Sigmoid colon (tissue), 4 donors: ENCODE measurements at regions not wholly inside any gene's neighbourhood (a gene's known extent, or its start where the extent isn't known, plus 50 kb on each side); places are given as distances from the start of the nearest gene placed in this dataset.

ENCODE experiments used
- EP300 ChIP-seq, 4 donors: sonication (generic); formaldehyde crosslinking; IDR thresholded peaks; one replicate each; pipeline ENCODE4 v1.6.1; 2017; ENCODE audit warnings: antibody characterized with exemption in 4 of 4
- POLR2A ChIP-seq, 2 donors: fragments of 450-650 bp; IDR thresholded peaks; one replicate each; pipeline ENCODE4 v1.6.1; 2016; ENCODE audit warnings: antibody characterized with exemption in 2 of 2, mild to moderate bottlenecking in 2 of 2, moderate library complexity in 2 of 2
- POLR2AphosphoS5 ChIP-seq, 4 donors: sonication (generic); formaldehyde crosslinking; IDR thresholded peaks; one replicate each; pipeline ENCODE4 v1.6.1; 2017; ENCODE audit warnings: antibody characterized with exemption in 4 of 4
- TF ChIP-seq, protein P1 (sequence below), 4 experiments: fragments of 450-650 bp in 3 of 4; fragments of 200-600 bp in 1 of 4; IDR thresholded peaks; one replicate each; pipeline ENCODE4 v1.5.1; 2016 to 2019; ENCODE audit warnings: antibody characterized with exemption in 4 of 4, mild to moderate bottlenecking in 3 of 4, moderate library complexity in 2 of 4

DNA sequence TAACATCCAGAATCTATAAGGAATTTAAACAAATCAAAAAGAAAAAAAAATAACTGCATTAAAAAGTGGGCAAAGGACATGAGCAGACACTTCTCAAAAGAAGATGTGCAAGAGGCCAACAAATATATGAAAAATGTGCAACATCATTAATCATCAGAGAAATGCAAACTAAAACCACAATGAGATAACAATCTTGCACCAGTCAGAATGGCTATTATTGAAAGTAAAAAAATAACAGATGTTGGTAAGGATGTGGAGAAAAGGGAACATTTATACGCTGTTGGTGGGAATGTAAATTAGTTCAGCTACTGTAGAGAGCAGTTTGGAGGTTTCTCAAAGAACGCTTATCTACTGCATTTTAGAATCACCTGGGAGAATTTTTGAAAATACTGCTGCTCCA lies 186.1 kb downstream of the OTOL1 start:
- TF ChIP-seq POLR2AphosphoS5 (IDR thresholded peaks at IDR 0.05) (no peak), EP300 (IDR thresholded peaks at IDR 0.05) (no peak), POLR2A (IDR thresholded peaks at IDR 0.05) (no peak)
- TF ChIP-seq, protein P1, sequence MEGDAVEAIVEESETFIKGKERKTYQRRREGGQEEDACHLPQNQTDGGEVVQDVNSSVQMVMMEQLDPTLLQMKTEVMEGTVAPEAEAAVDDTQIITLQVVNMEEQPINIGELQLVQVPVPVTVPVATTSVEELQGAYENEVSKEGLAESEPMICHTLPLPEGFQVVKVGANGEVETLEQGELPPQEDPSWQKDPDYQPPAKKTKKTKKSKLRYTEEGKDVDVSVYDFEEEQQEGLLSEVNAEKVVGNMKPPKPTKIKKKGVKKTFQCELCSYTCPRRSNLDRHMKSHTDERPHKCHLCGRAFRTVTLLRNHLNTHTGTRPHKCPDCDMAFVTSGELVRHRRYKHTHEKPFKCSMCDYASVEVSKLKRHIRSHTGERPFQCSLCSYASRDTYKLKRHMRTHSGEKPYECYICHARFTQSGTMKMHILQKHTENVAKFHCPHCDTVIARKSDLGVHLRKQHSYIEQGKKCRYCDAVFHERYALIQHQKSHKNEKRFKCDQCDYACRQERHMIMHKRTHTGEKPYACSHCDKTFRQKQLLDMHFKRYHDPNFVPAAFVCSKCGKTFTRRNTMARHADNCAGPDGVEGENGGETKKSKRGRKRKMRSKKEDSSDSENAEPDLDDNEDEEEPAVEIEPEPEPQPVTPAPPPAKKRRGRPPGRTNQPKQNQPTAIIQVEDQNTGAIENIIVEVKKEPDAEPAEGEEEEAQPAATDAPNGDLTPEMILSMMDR (IDR thresholded peaks at IDR 0.05), result no peak
